Stomach (tissue), 4 donors: ENCODE measurements at regions not wholly inside any gene's neighbourhood (a gene's known extent, or its start where the extent isn't known, plus 50 kb on each side); places are given as distances from the start of the nearest gene placed in this dataset.
"Not testable (repeated sequence)": the region's sequence is repeated elsewhere in the genome, so short reads cannot be mapped to it uniquely, and the experiment has no call there.

Source experiments
- CTCF ChIP-seq, 7 experiments: fragments of 450-650 bp in 4 of 7; fragments of 200-600 bp in 3 of 7; sonication (generic) in 3 of 7; IDR thresholded peaks; one replicate each; pipeline ENCODE4 v1.5.1; 2016 to 2019; ENCODE audit warnings: antibody characterized with exemption in 7 of 7, control low read depth in 2 of 7, mild to moderate bottlenecking in 1 of 7
- POLR2A ChIP-seq, 4 donors: fragments of 450-650 bp; IDR thresholded peaks; one replicate each; pipeline ENCODE4 v1.6.1; 2016; ENCODE audit warnings: antibody characterized with exemption in 4 of 4, control low read depth in 2 of 4, mild to moderate bottlenecking in 1 of 4, moderate library complexity in 1 of 4
- POLR2AphosphoS5 ChIP-seq, 3 donors: sonication (generic); formaldehyde crosslinking; IDR thresholded peaks; one replicate each; pipeline ENCODE4 v1.6.1; 2016; ENCODE audit warnings: antibody characterized with exemption in 3 of 3

- not testable (repeated sequence) for TF ChIP-seq CTCF, POLR2A (IDR thresholded peaks at IDR 0.05)
- TF ChIP-seq POLR2AphosphoS5 (IDR thresholded peaks at IDR 0.05), result peak in 1 of 3 donors; percentile 18
Observed at GRCh38 chr15:44828229-44828914, 92.0 kb downstream of the TRIM69 start.
